SK-N-SH (cell line): ENCODE measurements at regions not wholly inside any gene's neighbourhood (a gene's known extent, or its start where the extent isn't known, plus 50 kb on each side); places are given as distances from the start of the nearest gene placed in this dataset.

ENCODE experiments used
- CTCF ChIA-PET: fragments of 300-600, 350-600 bp; formaldehyde crosslinking; extraction: SDS; loops from one replicate; lab custom pipeline; 2021; lab: Yijun Ruan, JAX
- POLR2A ChIA-PET: fragments of 350-600 bp; sonication (Branson Sonifier 250); formaldehyde crosslinking; extraction: SDS; loops from one replicate; lab custom pipeline; 2020; ENCODE audit warnings: antibody characterized with exemption, inconsistent platforms; lab: Yijun Ruan, JAX
- DNase-seq: peaks from one replicate; pipeline ENCODE4 v3.0.0; 2012
- H2AFZ ChIP-seq: fragments of 200-600 bp; sonication (generic); 2 replicates; pipeline ENCODE4 v1.8.1; 2016; ENCODE audit warnings: antibody characterized with exemption, mild to moderate bottlenecking, low read depth
- H3F3A ChIP-seq: fragments of 200-600 bp; sonication (generic); replicated peaks from 2 replicates; pipeline ENCODE3; 2016; ENCODE audit warnings: antibody characterized with exemption, mild to moderate bottlenecking; ENCODE audit not compliant: insufficient read depth
- H3K27ac ChIP-seq, 2 experiments: fragments of 200-500 bp in 1 of 2; fragments of 200-600 bp in 1 of 2; sonication (Bioruptor generic) in 1 of 2; sonication (generic), shearing (Covaris generic) in 1 of 2; 2 replicates each; pipeline versions ENCODE4 v1.5.1 to v1.6.1; 2014 to 2016; ENCODE audit warnings: low read depth in 2 of 2, inconsistent platforms in 1 of 2, low read length in 1 of 2, mild to moderate bottlenecking in 1 of 2, mixed read lengths in 1 of 2
- H3K27me3 ChIP-seq: fragments of 200-600 bp; sonication (generic), shearing (Covaris generic); 2 replicates; pipeline ENCODE4 v1.6.1; 2016; ENCODE audit warnings: mixed run types; ENCODE audit not compliant: insufficient read depth
- H3K36me3 ChIP-seq, 2 experiments: fragments of 200-500 bp in 1 of 2; fragments of 200-600 bp in 1 of 2; sonication (Bioruptor generic) in 1 of 2; sonication (generic) in 1 of 2; replicated peaks in 1 of 2; 2 replicates each; pipeline versions ENCODE3 to v1.5.1; 2014 to 2016; ENCODE audit warnings: low read length in 1 of 2, mild to moderate bottlenecking in 1 of 2; ENCODE audit not compliant: insufficient read depth in 2 of 2, control insufficient read depth in 1 of 2
- H3K4me1 ChIP-seq, 2 experiments: fragments of 200-500 bp in 1 of 2; fragments of 200-600 bp in 1 of 2; sonication (Bioruptor generic) in 1 of 2; sonication (generic), shearing (Covaris generic) in 1 of 2; 2 replicates each; pipeline versions ENCODE4 v1.5.1 to v1.6.1; 2014 to 2016; ENCODE audit warnings: low read depth in 1 of 2, low read length in 1 of 2, mixed run types in 1 of 2; ENCODE audit not compliant: insufficient read depth in 2 of 2, control insufficient read depth in 1 of 2
- H3K4me2 ChIP-seq: fragments of 200-600 bp; sonication (generic), shearing (Covaris generic); 2 replicates; pipeline ENCODE4 v1.6.1; 2017; ENCODE audit warnings: mixed run types
- H3K4me3 ChIP-seq, 2 experiments: fragments of 200-500 bp in 1 of 2; fragments of 200-600 bp in 1 of 2; sonication (Bioruptor generic) in 1 of 2; sonication (generic), shearing (Covaris generic) in 1 of 2; 2 replicates each; pipeline versions ENCODE4 v1.5.1 to v1.8.1; 2014 to 2016; ENCODE audit warnings: low read depth in 2 of 2, inconsistent platforms in 1 of 2, low read length in 1 of 2, mild to moderate bottlenecking in 1 of 2, mixed read lengths in 1 of 2, moderate library complexity in 1 of 2
- H3K79me2 ChIP-seq: fragments of 200-600 bp; sonication (generic); 2 replicates; pipeline ENCODE4 v1.8.1; 2017; ENCODE audit warnings: mild to moderate bottlenecking; ENCODE audit not compliant: insufficient read depth
- H3K9ac ChIP-seq: fragments of 200-600 bp; sonication (generic); 2 replicates; pipeline ENCODE4 v1.6.1; 2017; ENCODE audit warnings: mixed run types
- H3K9me2 ChIP-seq: fragments of 200-600 bp; sonication (generic); 2 replicates; pipeline ENCODE4 v1.6.1; 2017; ENCODE audit warnings: mixed run types
- H3K9me3 ChIP-seq: fragments of 200-600 bp; sonication (generic); 2 replicates; pipeline ENCODE4 v1.6.1; 2017; ENCODE audit warnings: mixed run types, mild to moderate bottlenecking, moderate library complexity
- H4K20me1 ChIP-seq: fragments of 200-600 bp; sonication (generic); 2 replicates; pipeline ENCODE4 v1.6.1; 2017; ENCODE audit warnings: mild to moderate bottlenecking, mixed run types; ENCODE audit not compliant: insufficient read depth
- ELF1 ChIP-seq: IDR thresholded peaks from 2 replicates; pipeline ENCODE4 v1.4.0; 2012
- EP300 ChIP-seq, 2 experiments: IDR thresholded peaks; 2 replicates each; pipeline versions ENCODE4 v1.4.0 to v1.6.1; 2012; ENCODE audit warnings: borderline replicate concordance in 1 of 2, low read depth in 1 of 2, low read length in 1 of 2
- EZH2phosphoT487 ChIP-seq: fragments of 200-600 bp; sonication (generic); IDR thresholded peaks from 2 replicates; pipeline ENCODE4 v1.6.1; 2017; ENCODE audit warnings: low read depth, mixed run types, mild to moderate bottlenecking, antibody characterized with exemption, moderate library complexity, borderline replicate concordance
- FOSL2 ChIP-seq: IDR thresholded peaks from 2 replicates; pipeline ENCODE4 v1.4.0; 2012; ENCODE audit warnings: low read depth, mild to moderate bottlenecking, moderate library complexity, borderline replicate concordance
- FOXM1 ChIP-seq: IDR thresholded peaks from 2 replicates; pipeline ENCODE4 v1.4.0; 2012; ENCODE audit warnings: low read depth, mild to moderate bottlenecking
- GABPA ChIP-seq: IDR thresholded peaks from 2 replicates; pipeline ENCODE4 v1.4.0; 2012; ENCODE audit warnings: low read depth, mild to moderate bottlenecking
- MAX ChIP-seq: IDR thresholded peaks from 2 replicates; pipeline ENCODE4 v1.4.0; 2012; ENCODE audit warnings: low read depth
- MEF2A ChIP-seq: IDR thresholded peaks from 2 replicates; pipeline ENCODE4 v1.4.0; 2012; ENCODE audit warnings: low read depth, borderline replicate concordance
- MXI1 ChIP-seq: IDR thresholded peaks from 2 replicates; pipeline ENCODE4 v1.6.1; 2012; ENCODE audit warnings: mild to moderate bottlenecking, low read depth, low read length, improper control_type of control experiment
- NRF1 ChIP-seq: IDR thresholded peaks from 2 replicates; pipeline ENCODE4 v1.6.1; 2012; ENCODE audit warnings: low read depth, mild to moderate bottlenecking, low read length
- PBX3 ChIP-seq: IDR thresholded peaks from 2 replicates; pipeline ENCODE4; 2012
- RAD21 ChIP-seq: IDR thresholded peaks from 2 replicates; pipeline ENCODE4 v1.6.1; 2012; ENCODE audit warnings: mild to moderate bottlenecking, low read length
- RFX5 ChIP-seq: IDR thresholded peaks from 2 replicates; pipeline ENCODE4 v1.6.1; 2012; ENCODE audit warnings: mild to moderate bottlenecking, improper control_type of control experiment, low read length
- RXRA ChIP-seq: IDR thresholded peaks from 2 replicates; pipeline ENCODE4 v1.4.0; 2012; ENCODE audit warnings: low read depth, mild to moderate bottlenecking, borderline replicate concordance
- SMC3 ChIP-seq: IDR thresholded peaks from 2 replicates; pipeline ENCODE4 v1.6.1; 2012; ENCODE audit warnings: low read depth, low read length, improper control_type of control experiment
- TEAD4 ChIP-seq: IDR thresholded peaks from 2 replicates; pipeline ENCODE4 v1.4.0; 2012; ENCODE audit warnings: mild to moderate bottlenecking, borderline replicate concordance; ENCODE audit not compliant: insufficient read depth
- USF1 ChIP-seq: IDR thresholded peaks from 2 replicates; pipeline ENCODE4 v1.4.0; 2012; ENCODE audit warnings: low read depth, borderline replicate concordance
- YY1 ChIP-seq: IDR thresholded peaks from 2 replicates; pipeline ENCODE4 v1.4.0; 2012; ENCODE audit warnings: low read depth, mild to moderate bottlenecking
- ZBTB33 ChIP-seq: IDR thresholded peaks from 2 replicates; pipeline ENCODE4 v1.4.0; 2012; ENCODE audit warnings: low read depth, borderline replicate concordance
- WGBS: methylation state at CpG from one replicate; pipeline ENCODE4 v1.1.6; 2017; ENCODE audit warnings: low lambda C conversion rate; 5-methylcytosine and 5-hydroxymethylcytosine counted together

- TF ChIP-seq FOXM1 (no peak), ZBTB33 (no peak), PBX3 (no peak), YY1 (no peak), USF1 (no peak), FOSL2 (no peak)
These were observed 566.5 kb upstream of the ADGRL2 start (continued) for GRCh38 chr1:81234237-81234636.

- no peaks in the 10 kb centered on the region for H3K9me3 ChIP-seq
- no peak overlapping the region for H3K9ac ChIP-seq
- peaks cover 28 to 32% of the 10 kb centered on the region in 2 experiments for H3K4me1 ChIP-seq
- no peaks in the 10 kb centered on the region for H3F3A ChIP-seq
- H3K27me3 ChIP-seq: no peaks in the 10 kb centered on the region
- ChIA-PET CTCF (interaction anchor here (0.7 to 1.3 kb wide), 3 partner anchors 11 to 152 kb away, joined by 3 read pairs; no protein-coding TSS in a partner anchor), POLR2A (interaction anchor here (1.2 kb wide), 1 partner anchor 567 kb away, joined by 4 read pairs; the partner anchor contains the start of gene ADGRL2)
- no peak overlapping the region for H3K4me2 ChIP-seq
- no peak overlapping the region for H2AFZ ChIP-seq
- no peaks in the 10 kb centered on the region for H3K79me2 ChIP-seq
- no peak overlapping the region for H3K4me3 ChIP-seq
- H3K9me2 ChIP-seq: no peaks in the 10 kb centered on the region
- no peak for TF ChIP-seq ELF1
- TF ChIP-seq NRF1: no peak
- TF ChIP-seq MAX: no peak
- no peak for TF ChIP-seq MXI1
- TF ChIP-seq TEAD4: no peak
- no peak for TF ChIP-seq USF1
- no peak for TF ChIP-seq EP300 (IDR thresholded peaks at IDR 0.05; ENCODE audit: borderline replicate concordance in 1 of 2, low read depth in 1 of 2, low read length in 1 of 2)
- no peak for TF ChIP-seq SMC3
- TF ChIP-seq MEF2A: no peak
- no peak for TF ChIP-seq EZH2phosphoT487
- no peak for TF ChIP-seq RXRA
- no peak for TF ChIP-seq FOXM1
- no peak for TF ChIP-seq RAD21
- TF ChIP-seq RFX5: no peak
- no peak for TF ChIP-seq GABPA
- no peaks in the 10 kb centered on the region for H4K20me1 ChIP-seq
- no peak for DNase-seq
- H3K36me3 ChIP-seq: no peaks in the 10 kb centered on the region
- no peak overlapping the region for H3K27ac ChIP-seq
- 91% methylated on average over 1 of the region's 1 CpG for WGBS
These were observed 567.1 kb upstream of the ADGRL2 start for GRCh38 chr1:81233591-81233990.
